ENCODE measurements at regions not wholly inside any gene's neighbourhood (a gene's known extent, or its start where the extent isn't known, plus 50 kb on each side); places are given as distances from the start of the nearest gene placed in this dataset.
"Not testable (repeated sequence)": the region's sequence is repeated elsewhere in the genome, so short reads cannot be mapped to it uniquely, and the experiment has no call there.

DNA sequence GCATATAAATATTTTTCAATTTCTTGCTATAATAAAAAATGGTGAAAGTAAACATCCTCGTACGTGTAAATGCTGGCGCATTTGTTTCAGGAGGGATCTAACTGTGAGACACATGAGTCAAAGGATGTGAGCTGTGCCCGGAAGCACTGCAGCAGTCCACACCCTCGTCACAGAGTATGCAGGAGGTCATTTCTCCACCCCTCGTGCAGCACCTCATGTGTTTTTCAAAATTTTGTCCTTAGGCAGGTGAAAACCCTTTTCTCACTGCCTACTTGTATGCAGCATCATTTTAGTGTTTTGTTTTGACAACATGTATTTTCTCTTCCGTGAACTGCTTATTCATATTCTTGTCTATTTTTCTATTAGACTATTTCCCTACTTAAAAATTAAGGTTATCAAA lies 162.7 kb downstream of the AVL9 start:
- Histone ChIP-seq H3K9me2 (ENCODE audit: insufficient read depth, low read length) (no peaks in the 10 kb centered on the region), H3K9me3 (ENCODE audit: low read length) (no peaks in the 10 kb centered on the region), H3K79me2 (ENCODE audit: insufficient read depth, low read depth, low read length) (no peaks in the 10 kb centered on the region), H3K4me3 (ENCODE audit: low read depth, low read length, poor library complexity, severe bottlenecking) (no peak overlapping the region), H4K20me1 (ENCODE audit: insufficient read depth, low read length) (no peaks in the 10 kb centered on the region), H3K4me1 (ENCODE audit: insufficient read depth, low read length, poor library complexity, severe bottlenecking) (no peaks in the 10 kb centered on the region), H3K36me3 (ENCODE audit: insufficient read depth, low read length) (no peaks in the 10 kb centered on the region), H3K27ac (ENCODE audit: low read depth, low read length, poor library complexity, severe bottlenecking) (no peak overlapping the region), H3K4me2 (ENCODE audit: low read length) (no peak overlapping the region), H2AFZ (ENCODE audit: low read length) (no peak overlapping the region)
- CTCF ChIA-PET (ENCODE audit: unreplicated experiment): no interaction called here
- DNase-seq (ENCODE audit: low spot score): no peak
- intact Hi-C loops (cut with micrococcal nuclease; ENCODE audit: unreplicated experiment): no loop called here
- POLR2A ChIA-PET: no interaction called here
- no peak for TF ChIP-seq EZH2phosphoT487 (IDR thresholded peaks at IDR 0.05; ENCODE audit: borderline replicate concordance, low read depth, low read length)
- TF ChIP-seq CTCF (conservative IDR thresholded peaks at IDR 0.05; ENCODE audit: low read length): no peak
- BruUV-seq (replicated peaks): no TSS peak

DNA sequence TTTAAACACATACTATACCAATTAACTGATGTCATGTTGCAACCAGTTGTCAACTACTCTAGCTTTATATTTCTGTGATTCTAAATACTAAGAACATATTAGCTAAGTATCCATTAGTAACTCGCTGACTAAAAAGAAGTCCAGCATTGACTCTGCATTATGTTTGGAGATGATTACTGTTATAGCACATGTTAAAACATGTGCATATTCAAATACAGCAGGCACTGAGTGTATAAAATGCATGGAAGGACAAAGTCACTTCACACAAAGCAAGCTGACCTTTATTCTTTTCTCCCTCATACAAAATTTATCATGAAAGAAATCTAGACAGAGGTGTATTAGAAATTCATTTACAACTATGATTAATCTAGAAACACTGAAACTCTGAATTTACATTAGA lies 159.3 kb downstream of the AVL9 start:
- H3K27ac ChIP-seq (ENCODE audit: low read depth, low read length, poor library complexity, severe bottlenecking); BruUV-seq (replicated peaks); DNase-seq (ENCODE audit: low spot score); intact Hi-C loops (cut with micrococcal nuclease; ENCODE audit: unreplicated experiment); H3K4me3 ChIP-seq (ENCODE audit: low read depth, low read length, poor library complexity, severe bottlenecking); CTCF ChIA-PET (ENCODE audit: unreplicated experiment); H3K36me3 ChIP-seq (ENCODE audit: insufficient read depth, low read length); H2AFZ ChIP-seq (ENCODE audit: low read length); H3K4me1 ChIP-seq (ENCODE audit: insufficient read depth, low read length, poor library complexity, severe bottlenecking); POLR2A ChIA-PET; H3K9me3 ChIP-seq (ENCODE audit: low read length); H3K4me2 ChIP-seq (ENCODE audit: low read length); H3K9me2 ChIP-seq (ENCODE audit: insufficient read depth, low read length); H4K20me1 ChIP-seq (ENCODE audit: insufficient read depth, low read length); H3K79me2 ChIP-seq (ENCODE audit: insufficient read depth, low read depth, low read length): not testable (repeated sequence)

DNA sequence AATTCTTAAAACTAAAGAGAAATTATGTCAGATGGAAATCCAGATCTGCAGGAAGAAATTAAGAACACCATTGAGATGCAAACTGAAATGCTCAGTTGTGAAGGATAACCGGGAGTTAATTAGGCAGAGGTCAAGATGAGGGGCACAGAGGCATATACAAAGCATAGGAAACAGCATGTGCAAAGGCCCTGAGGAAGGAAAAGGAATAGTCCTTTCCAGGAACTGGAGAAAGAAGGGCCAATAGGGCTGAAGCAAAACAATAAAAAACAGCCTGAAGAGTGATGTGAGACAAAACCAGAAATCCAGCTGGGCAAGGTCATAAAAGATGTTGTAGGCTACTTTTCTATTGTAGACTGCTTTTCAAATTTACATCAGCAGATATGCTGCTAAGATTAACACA lies 155.1 kb downstream of the AVL9 start:
- BruUV-seq (replicated peaks); intact Hi-C loops (cut with micrococcal nuclease; ENCODE audit: unreplicated experiment); H3K36me3 ChIP-seq (ENCODE audit: insufficient read depth, low read length); H3K9me3 ChIP-seq (ENCODE audit: low read length); DNase-seq (ENCODE audit: low spot score); H3K27ac ChIP-seq (ENCODE audit: low read depth, low read length, poor library complexity, severe bottlenecking); CTCF ChIA-PET (ENCODE audit: unreplicated experiment); H2AFZ ChIP-seq (ENCODE audit: low read length); H3K4me3 ChIP-seq (ENCODE audit: low read depth, low read length, poor library complexity, severe bottlenecking); H4K20me1 ChIP-seq (ENCODE audit: insufficient read depth, low read length); POLR2A ChIA-PET; H3K4me2 ChIP-seq (ENCODE audit: low read length); H3K4me1 ChIP-seq (ENCODE audit: insufficient read depth, low read length, poor library complexity, severe bottlenecking); H3K79me2 ChIP-seq (ENCODE audit: insufficient read depth, low read depth, low read length); H3K9me2 ChIP-seq (ENCODE audit: insufficient read depth, low read length): not testable (repeated sequence)

GRCh38 chr7:32648408-32649156 lies 153.3 kb downstream of the AVL9 start:
- no peaks in the 10 kb centered on the region for H3K9me3 ChIP-seq (ENCODE audit: low read length)
- no peaks in the 10 kb centered on the region for H3K79me2 ChIP-seq (ENCODE audit: insufficient read depth, low read depth, low read length)
- ChIA-PET POLR2A (no interaction called here), CTCF (ENCODE audit: unreplicated experiment) (no interaction called here)
- H3K27ac ChIP-seq (ENCODE audit: low read depth, low read length, poor library complexity, severe bottlenecking): no peak overlapping the region
- no peaks in the 10 kb centered on the region for H3K4me1 ChIP-seq (ENCODE audit: insufficient read depth, low read length, poor library complexity, severe bottlenecking)
- TF ChIP-seq CTCF (conservative IDR thresholded peaks at IDR 0.05; ENCODE audit: low read length) (no peak), EZH2phosphoT487 (IDR thresholded peaks at IDR 0.05; ENCODE audit: borderline replicate concordance, low read depth, low read length) (no peak)
- H3K4me3 ChIP-seq (ENCODE audit: low read depth, low read length, poor library complexity, severe bottlenecking): no peak overlapping the region
- BruUV-seq (replicated peaks): no TSS peak
- no peak for DNase-seq (ENCODE audit: low spot score)
- no peaks in the 10 kb centered on the region for H3K36me3 ChIP-seq (ENCODE audit: insufficient read depth, low read length)
- no peak overlapping the region for H2AFZ ChIP-seq (ENCODE audit: low read length)
- H3K4me2 ChIP-seq (ENCODE audit: low read length): no peak overlapping the region
- no peaks in the 10 kb centered on the region for H3K9me2 ChIP-seq (ENCODE audit: insufficient read depth, low read length)
- intact Hi-C loops (cut with micrococcal nuclease; ENCODE audit: unreplicated experiment): no loop called here
- H4K20me1 ChIP-seq (ENCODE audit: insufficient read depth, low read length): no peaks in the 10 kb centered on the region

DNA sequence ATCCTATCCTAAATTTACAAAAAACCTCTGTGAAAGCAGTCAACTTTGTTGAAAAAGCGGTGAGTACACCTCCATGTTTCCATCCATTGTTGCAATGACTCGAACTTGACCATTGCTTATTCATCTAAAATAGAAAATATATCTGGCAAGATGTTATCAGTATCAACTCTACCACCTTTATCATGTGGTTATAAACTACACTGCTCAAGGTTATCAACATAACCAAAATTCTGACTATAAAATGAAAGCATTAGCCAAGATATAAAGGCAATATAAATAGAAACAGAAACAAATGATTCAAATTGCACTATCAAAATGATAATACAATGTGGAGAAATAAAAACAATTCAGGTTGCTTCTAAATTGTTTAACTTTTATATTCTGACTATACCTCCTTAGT lies 150.0 kb downstream of the AVL9 start:
- CTCF ChIA-PET (ENCODE audit: unreplicated experiment); H2AFZ ChIP-seq (ENCODE audit: low read length); H3K79me2 ChIP-seq (ENCODE audit: insufficient read depth, low read depth, low read length); H3K36me3 ChIP-seq (ENCODE audit: insufficient read depth, low read length); H4K20me1 ChIP-seq (ENCODE audit: insufficient read depth, low read length); intact Hi-C loops (cut with micrococcal nuclease; ENCODE audit: unreplicated experiment); H3K4me3 ChIP-seq (ENCODE audit: low read depth, low read length, poor library complexity, severe bottlenecking); H3K9me3 ChIP-seq (ENCODE audit: low read length); H3K4me1 ChIP-seq (ENCODE audit: insufficient read depth, low read length, poor library complexity, severe bottlenecking); POLR2A ChIA-PET; H3K9me2 ChIP-seq (ENCODE audit: insufficient read depth, low read length); H3K27ac ChIP-seq (ENCODE audit: low read depth, low read length, poor library complexity, severe bottlenecking); BruUV-seq (replicated peaks); DNase-seq (ENCODE audit: low spot score); H3K4me2 ChIP-seq (ENCODE audit: low read length): not testable (repeated sequence)
